ENCODE measurements at regions not wholly inside any gene's neighbourhood (a gene's known extent, or its start where the extent isn't known, plus 50 kb on each side); places are given as distances from the start of the nearest gene placed in this dataset.
"Not testable (repeated sequence)": the region's sequence is repeated elsewhere in the genome, so short reads cannot be mapped to it uniquely, and the experiment has no call there.

DNA sequence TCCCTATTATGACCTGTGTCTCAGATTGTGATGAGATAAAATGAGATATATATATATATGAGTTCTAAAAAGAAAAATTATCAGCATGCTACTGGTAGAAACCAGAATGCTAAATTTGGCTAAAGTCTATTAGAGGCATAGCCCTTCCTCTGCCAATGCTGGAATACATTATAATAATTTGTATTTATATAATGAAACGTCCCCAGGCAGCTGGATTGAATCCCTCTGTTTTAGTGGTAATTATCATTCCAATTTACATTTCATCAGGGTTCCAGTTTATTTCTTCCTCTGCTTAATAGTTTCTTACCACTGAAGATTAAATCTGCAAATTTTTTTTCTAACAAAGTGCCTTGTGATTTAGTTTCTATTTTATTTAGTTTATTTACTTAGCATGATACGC, 71.8 kb upstream of the ABI1 start:
- ATAC-seq: no peak
- H3K4me3 ChIP-seq: no peak overlapping the region
- H3K4me1 ChIP-seq: peaks cover 0 to 7% (median 0%) of the 10 kb centered on the region in 3 donors
- TF ChIP-seq POLR2AphosphoS5 (IDR thresholded peaks at IDR 0.05): no peak
- TF ChIP-seq, protein P1, sequence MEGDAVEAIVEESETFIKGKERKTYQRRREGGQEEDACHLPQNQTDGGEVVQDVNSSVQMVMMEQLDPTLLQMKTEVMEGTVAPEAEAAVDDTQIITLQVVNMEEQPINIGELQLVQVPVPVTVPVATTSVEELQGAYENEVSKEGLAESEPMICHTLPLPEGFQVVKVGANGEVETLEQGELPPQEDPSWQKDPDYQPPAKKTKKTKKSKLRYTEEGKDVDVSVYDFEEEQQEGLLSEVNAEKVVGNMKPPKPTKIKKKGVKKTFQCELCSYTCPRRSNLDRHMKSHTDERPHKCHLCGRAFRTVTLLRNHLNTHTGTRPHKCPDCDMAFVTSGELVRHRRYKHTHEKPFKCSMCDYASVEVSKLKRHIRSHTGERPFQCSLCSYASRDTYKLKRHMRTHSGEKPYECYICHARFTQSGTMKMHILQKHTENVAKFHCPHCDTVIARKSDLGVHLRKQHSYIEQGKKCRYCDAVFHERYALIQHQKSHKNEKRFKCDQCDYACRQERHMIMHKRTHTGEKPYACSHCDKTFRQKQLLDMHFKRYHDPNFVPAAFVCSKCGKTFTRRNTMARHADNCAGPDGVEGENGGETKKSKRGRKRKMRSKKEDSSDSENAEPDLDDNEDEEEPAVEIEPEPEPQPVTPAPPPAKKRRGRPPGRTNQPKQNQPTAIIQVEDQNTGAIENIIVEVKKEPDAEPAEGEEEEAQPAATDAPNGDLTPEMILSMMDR (IDR thresholded peaks at IDR 0.05): no peak
- TF ChIP-seq POLR2A (IDR thresholded peaks at IDR 0.05): no peak
- TF ChIP-seq EP300 (IDR thresholded peaks at IDR 0.05): no peak
- no peaks in the 10 kb centered on the region for H3K27me3 ChIP-seq
- no peaks in the 10 kb centered on the region for H3K9me3 ChIP-seq
- H3K27ac ChIP-seq: no peak overlapping the region
- 61 to 65% methylated on average over 2 of the region's 2 CpGs for WGBS, 2 donors (ENCODE audit: low coverage in 1 of 2)
- H3K36me3 ChIP-seq: no peaks in the 10 kb centered on the region

DNA sequence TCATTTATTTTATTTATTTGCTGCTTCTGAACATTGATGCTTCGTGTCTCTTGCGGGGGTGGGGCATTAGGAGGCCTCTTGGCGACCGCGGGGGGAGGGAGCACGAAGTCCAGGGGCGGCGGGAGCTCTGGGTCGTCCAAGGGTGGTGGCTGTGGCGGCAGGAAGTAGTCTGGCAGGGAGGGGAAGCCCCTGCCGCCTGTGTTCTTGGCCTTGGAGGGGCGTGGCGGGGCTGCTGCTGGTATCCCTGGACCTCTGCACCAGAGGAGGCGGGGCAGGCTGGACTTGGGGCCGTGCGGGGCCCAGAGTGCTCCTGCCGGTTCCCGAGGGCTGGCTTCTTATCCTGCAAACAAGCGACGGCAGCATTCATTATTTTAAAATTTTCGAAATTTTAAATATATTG, 70.5 kb upstream of the ABI1 start:
- ATAC-seq: no peak

DNA sequence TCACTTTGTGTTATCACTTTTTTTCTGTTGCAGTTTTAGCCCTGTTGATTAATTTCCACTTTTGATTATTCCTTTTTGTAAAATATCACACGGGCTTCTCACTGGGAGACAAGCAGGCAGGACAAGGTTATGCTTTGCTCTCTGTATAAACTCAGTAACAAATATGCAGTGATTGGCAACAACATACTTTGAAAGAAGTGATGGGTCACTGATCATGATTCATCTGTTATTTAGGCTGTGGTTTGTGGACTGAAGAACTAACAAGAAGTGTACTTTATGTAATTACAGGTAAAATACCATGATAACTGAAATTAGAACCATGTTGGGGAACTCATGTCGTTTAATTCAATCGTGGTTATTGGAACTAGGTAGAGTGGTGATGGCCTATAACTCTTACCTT, 62.1 kb upstream of the ABI1 start:
- H3K27me3 ChIP-seq, H3K9me3 ChIP-seq, ATAC-seq, H3K36me3 ChIP-seq, H3K27ac ChIP-seq, H3K4me1 ChIP-seq, H3K4me3 ChIP-seq: not testable (repeated sequence)
- 70 to 86% methylated on average over 3 of the region's 3 CpGs for WGBS, 2 donors (ENCODE audit: low coverage in 1 of 2)

More for the DNA sequence above, 70.5 kb upstream of the ABI1 start:
- Histone ChIP-seq H3K36me3 (no peaks in the 10 kb centered on the region), H3K4me1 (peaks cover 0 to 7% (median 0%) of the 10 kb centered on the region in 3 donors), H3K4me3 (peak overlapping the region in 1 of 2 donors; percentile 22), H3K27me3 (no peaks in the 10 kb centered on the region), H3K9me3 (no peaks in the 10 kb centered on the region), H3K27ac (no peak overlapping the region)
- TF ChIP-seq, protein P1 (IDR thresholded peaks at IDR 0.05): no peak
- TF ChIP-seq EP300 (IDR thresholded peaks at IDR 0.05) (no peak), POLR2AphosphoS5 (IDR thresholded peaks at IDR 0.05) (no peak), POLR2A (IDR thresholded peaks at IDR 0.05) (no peak)
- WGBS, 2 donors (ENCODE audit: low coverage in 1 of 2): 7 to 16% methylated on average over 10 to 14 of the region's 21 CpGs

DNA sequence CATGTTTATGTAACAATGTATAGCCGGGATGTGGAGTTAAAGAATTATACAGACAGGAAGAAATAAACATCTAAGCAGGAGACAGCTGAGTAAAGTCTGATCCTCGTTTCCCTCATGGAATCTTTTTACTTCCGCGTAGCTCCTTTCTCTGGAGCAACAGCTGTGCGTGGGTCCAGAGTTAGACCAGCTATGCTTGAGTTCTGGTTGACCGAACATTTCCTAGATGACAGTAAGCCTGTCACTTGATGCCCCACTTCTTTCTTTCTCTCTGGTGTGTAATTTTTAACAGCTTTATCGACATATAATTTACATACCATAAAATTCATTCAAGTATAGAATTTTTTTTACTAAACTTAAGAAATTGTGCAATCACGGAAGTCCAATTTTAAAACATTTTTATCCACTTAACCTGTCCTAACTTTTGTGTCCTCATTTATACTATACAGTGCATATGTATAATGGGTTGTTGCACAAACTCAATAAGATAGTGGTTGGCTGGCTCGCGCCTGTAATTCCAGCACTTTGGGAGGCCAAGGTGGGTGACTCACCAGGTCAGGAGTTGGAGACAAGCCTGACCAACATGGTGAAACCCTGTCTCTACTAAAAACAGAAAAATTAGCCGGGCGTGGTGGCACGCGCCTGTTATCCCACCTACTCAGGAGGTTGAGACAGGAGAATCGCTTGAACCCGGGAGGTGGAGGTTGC, 58.5 kb upstream of the ABI1 start:
- not testable (repeated sequence) for H3K9me3 ChIP-seq, H3K36me3 ChIP-seq, H3K4me3 ChIP-seq, H3K27ac ChIP-seq, ATAC-seq, H3K4me1 ChIP-seq, H3K27me3 ChIP-seq
- 74 to 76% methylated on average over 12 to 13 of the region's 16 CpGs for WGBS, 2 donors (ENCODE audit: low coverage in 1 of 2)

DNA sequence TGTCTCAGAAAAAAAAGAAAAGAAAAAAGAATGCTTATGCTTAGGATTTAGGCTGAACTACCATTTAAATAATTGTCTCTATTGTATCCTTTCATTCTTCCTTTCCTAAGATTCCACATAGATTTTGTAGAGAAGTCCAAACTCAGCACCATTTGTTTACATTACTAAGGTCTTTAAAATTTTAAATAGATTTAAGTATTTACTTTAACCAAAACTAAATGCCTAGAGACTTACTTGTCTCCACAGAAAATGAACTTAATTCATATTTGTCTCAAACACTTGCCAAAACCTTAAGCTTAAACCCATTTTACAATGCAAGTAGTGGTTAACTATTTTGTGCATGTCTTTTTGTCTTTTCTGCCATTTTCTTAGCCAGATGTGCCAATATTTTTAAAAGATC, 54.1 kb upstream of the ABI1 start:
- no peak for ATAC-seq
- Histone ChIP-seq H3K9me3 (no peaks in the 10 kb centered on the region), H3K27me3 (no peaks in the 10 kb centered on the region), H3K36me3 (no peaks in the 10 kb centered on the region), H3K27ac (no peak overlapping the region), H3K4me1 (no peaks in the 10 kb centered on the region), H3K4me3 (no peak overlapping the region)
- TF ChIP-seq EP300 (IDR thresholded peaks at IDR 0.05) (no peak), POLR2A (IDR thresholded peaks at IDR 0.05) (no peak)
- TF ChIP-seq, protein P1 (IDR thresholded peaks at IDR 0.05): no peak

DNA sequence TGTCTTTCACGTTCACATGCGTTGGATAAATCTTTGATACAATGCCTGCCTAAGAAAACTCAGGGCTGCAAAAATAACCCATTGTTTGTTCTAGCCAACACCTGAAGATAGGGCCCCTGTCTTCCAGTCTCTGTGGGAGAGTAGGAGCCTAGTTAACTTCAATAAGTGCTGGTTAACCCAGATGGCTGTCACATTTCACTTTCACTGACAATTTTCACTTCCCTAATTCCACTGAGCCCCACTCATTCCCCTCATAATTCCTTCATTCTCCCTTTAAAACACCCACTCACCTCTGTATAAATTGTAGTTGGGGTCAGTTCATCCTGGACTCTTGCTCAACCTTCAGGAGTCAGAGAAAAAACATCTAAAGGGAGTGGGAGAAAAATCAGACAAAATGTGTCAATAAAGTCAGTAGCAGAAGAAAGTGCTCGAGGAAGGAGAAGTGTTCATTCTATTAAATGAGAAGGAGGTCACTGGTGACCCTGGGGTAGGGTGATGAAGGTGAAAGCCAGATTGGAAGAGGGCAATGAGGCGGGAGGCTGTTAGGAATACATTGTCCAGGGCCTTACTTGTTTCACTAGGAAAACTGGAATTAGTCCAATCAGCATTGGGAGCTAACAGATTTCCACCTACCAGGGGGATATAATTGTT, 51.2 kb upstream of the ABI1 start:
- no peaks in the 10 kb centered on the region for H3K4me1 ChIP-seq
- 68 to 78% methylated on average over 4 of the region's 4 CpGs for WGBS, 2 donors (ENCODE audit: low coverage in 1 of 2)
- TF ChIP-seq POLR2AphosphoS5 (IDR thresholded peaks at IDR 0.05): no peak
- no peak for TF ChIP-seq POLR2A (IDR thresholded peaks at IDR 0.05)
- TF ChIP-seq EP300 (IDR thresholded peaks at IDR 0.05): no peak
- TF ChIP-seq, protein P1 (IDR thresholded peaks at IDR 0.05): no peak
- no peaks in the 10 kb centered on the region for H3K27me3 ChIP-seq
- no peak overlapping the region for H3K4me3 ChIP-seq
- H3K9me3 ChIP-seq: no peaks in the 10 kb centered on the region
- H3K36me3 ChIP-seq: no peaks in the 10 kb centered on the region
- H3K27ac ChIP-seq: no peak overlapping the region
- no peak for ATAC-seq
